ENCODE measurements at regions not wholly inside any gene's neighbourhood (a gene's known extent, or its start where the extent isn't known, plus 50 kb on each side); places are given as distances from the start of the nearest gene placed in this dataset.

GRCh38 chr5:44486591-44486990, 97.4 kb upstream of the FGF10 start:
- no peak for TF ChIP-seq CTCF (IDR thresholded peaks at IDR 0.05)
- no peak for TF ChIP-seq POLR2A (IDR thresholded peaks at IDR 0.05)

Data from Peyer's patch (tissue), 4 donors.